ENCODE measurements at regions not wholly inside any gene's neighbourhood (a gene's known extent, or its start where the extent isn't known, plus 50 kb on each side); places are given as distances from the start of the nearest gene placed in this dataset.
A peak's percentile ranks its signal among the peaks of the same experiment; 100 is the strongest.

DNA sequence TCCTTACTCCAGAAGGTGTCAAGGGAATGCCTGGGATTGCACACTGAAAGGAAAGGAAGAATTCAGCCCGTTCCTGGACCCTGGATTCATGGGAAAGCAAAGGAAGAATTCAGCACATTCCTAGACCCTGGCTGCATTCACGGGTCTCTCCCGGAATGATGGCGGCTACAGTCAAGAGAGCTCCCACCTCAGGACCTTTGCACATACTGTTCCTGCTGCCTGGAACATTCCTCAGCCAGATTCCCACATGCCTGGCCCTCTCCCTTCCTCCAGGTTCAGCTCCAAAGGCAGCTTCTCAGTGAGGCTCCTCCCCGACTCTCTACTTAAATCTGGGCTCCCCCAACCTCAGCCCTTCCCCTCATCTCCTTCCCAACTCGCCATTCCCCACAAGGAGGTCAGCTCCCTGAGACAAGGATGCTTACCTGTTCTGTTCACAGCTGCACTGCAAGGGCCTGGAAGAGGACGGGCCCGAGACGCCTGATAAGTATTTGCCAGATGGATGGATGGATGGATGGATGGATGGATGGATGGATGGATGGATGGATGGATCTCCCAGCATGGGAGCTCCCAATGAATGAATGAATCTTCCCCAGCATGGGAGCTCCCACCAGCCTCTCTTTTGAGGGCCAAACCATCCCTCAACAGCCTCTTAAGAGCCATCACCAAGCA, 77.4 kb downstream of the NCOR2 start:
- Histone ChIP-seq H3K4me3 (ENCODE audit: low read length) (no peak overlapping the region), H3K4me1 (ENCODE audit: control insufficient read depth, insufficient read depth, low read length) (peaks cover 73% of the 10 kb centered on the region), H3K27ac (ENCODE audit: low read length) (no peak overlapping the region), H3K9me3 (replicated peaks; ENCODE audit: control insufficient read depth, low read depth, low read length) (no peaks in the 10 kb centered on the region), H3K27me3 (ENCODE audit: control insufficient read depth, insufficient read depth, low read length) (no peaks in the 10 kb centered on the region), H3K36me3 (ENCODE audit: control insufficient read depth, insufficient read depth, low read length) (peaks cover 82% of the 10 kb centered on the region)
- DNase-seq = no peak
- WGBS (ENCODE audit: insufficient coverage) = 66% methylated on average over 5 of the region's 9 CpGs

DNA sequence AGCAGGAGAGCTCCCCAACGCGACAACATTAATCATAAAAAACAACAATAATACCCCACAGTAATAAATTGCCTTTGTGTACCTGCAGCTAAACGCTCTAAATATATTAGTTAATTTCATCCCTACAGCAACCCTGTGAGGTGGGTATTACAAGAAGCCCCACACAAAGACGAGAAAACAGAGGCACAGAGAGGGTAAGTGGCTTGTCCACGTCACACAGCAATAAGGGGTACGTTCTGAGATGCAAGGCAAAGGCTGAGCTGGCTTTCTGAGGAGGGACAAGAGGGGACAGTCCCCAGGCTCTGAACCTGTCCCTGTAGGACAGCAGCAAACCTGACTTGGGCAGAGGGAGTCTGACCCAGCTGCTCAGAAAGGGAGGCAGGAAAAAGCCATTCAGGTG, 78.2 kb downstream of the NCOR2 start:
- no peak for DNase-seq
- peaks cover 82% of the 10 kb centered on the region for H3K36me3 ChIP-seq (ENCODE audit: control insufficient read depth, insufficient read depth, low read length)
- H3K9me3 ChIP-seq (replicated peaks; ENCODE audit: control insufficient read depth, low read depth, low read length) = no peaks in the 10 kb centered on the region
- 83% methylated on average over 4 of the region's 6 CpGs for WGBS (ENCODE audit: insufficient coverage)
- no peaks in the 10 kb centered on the region for H3K27me3 ChIP-seq (ENCODE audit: control insufficient read depth, insufficient read depth, low read length)
- H3K4me3 ChIP-seq (ENCODE audit: low read length) = no peak overlapping the region
- H3K4me1 ChIP-seq (ENCODE audit: control insufficient read depth, insufficient read depth, low read length) = peaks cover 73% of the 10 kb centered on the region
- no peak overlapping the region for H3K27ac ChIP-seq (ENCODE audit: low read length)

DNA sequence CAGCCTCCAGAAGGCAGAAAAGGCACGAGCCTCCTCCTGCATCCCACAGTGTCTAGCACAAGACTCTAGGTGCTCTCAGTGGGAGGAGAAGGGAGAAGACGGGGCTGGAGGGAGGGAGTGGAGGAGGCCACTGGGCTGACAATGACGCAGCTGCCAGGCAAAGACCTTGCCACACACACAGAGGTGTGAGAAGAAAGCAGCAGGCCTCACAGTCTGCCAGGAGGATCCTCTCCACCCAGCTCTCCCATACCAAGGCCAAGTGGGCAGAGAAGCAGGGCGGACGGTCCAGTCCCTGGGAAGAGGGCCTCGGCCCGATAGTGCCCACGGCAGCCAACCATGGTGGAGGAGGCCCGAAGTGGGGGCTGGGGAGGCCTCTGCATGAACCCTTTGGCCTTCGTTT, 78.9 kb downstream of the NCOR2 start:
- H3K27ac ChIP-seq (ENCODE audit: low read length) = peak overlapping the region; percentile 67
- DNase-seq = no peak
- H3K4me3 ChIP-seq (ENCODE audit: low read length) = no peak overlapping the region
- H3K27me3 ChIP-seq (ENCODE audit: control insufficient read depth, insufficient read depth, low read length) = no peaks in the 10 kb centered on the region
- no peaks in the 10 kb centered on the region for H3K9me3 ChIP-seq (replicated peaks; ENCODE audit: control insufficient read depth, low read depth, low read length)
- peaks cover 82% of the 10 kb centered on the region for H3K36me3 ChIP-seq (ENCODE audit: control insufficient read depth, insufficient read depth, low read length)
- peaks cover 68% of the 10 kb centered on the region for H3K4me1 ChIP-seq (ENCODE audit: control insufficient read depth, insufficient read depth, low read length)
- WGBS (ENCODE audit: insufficient coverage) = 72% methylated on average over 7 of the region's 10 CpGs

DNA sequence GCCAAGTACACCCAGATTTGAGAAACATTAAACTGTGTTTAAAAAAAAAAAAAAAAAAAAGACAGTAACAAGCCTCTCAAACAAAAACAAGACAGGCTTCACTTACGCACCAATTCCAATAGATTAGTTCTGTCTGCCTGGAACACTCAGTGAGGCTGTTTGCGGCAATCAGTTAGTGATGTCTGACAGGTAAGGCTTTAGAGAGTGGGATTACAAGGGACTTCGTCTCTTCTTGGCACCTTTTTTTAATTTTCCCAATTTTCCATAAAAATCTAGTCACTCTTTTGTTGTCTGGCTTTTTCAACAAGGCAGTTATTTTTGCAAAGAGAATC, 79.6 kb downstream of the NCOR2 start:
- H3K36me3 ChIP-seq (ENCODE audit: control insufficient read depth, insufficient read depth, low read length) = peaks cover 82% of the 10 kb centered on the region

DNA sequence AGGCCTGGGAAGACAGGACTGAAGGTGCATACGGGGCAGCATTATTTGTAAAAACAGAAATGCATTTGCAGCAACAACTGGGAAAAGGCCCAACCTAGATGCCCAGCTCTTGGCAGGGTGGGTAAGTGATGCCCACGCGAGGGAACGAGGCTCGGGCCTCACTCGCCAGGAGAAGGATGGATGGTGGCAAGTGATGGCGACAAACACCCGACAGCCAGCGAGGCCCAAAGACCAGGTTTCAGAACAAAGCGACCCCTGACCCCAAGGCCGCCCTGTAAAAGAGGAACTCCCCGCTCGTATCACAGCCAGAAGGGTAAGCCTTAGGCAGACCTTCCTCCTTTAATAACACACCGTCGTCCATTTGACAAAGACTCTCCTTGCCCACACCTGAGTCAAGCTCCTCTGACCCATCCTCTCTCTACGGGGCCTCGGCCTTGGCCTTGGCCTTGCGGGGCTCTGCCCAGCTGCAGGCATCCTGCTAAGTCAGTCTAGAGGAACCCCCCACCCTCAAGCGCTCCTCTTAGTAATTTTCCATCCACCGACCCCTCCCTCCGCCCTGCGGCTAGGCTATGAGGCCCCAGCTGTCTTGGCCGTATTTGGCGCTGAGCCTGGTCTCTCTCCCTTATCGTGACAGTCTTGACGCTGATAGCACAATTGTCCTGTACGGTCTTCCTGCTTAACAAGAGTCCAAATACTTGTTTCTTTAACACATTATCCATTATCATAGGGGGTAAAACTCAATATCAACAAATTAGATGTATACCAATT, 80.2 kb downstream of the NCOR2 start:
- Histone ChIP-seq H3K4me1 (ENCODE audit: control insufficient read depth, insufficient read depth, low read length) (peaks cover 61% of the 10 kb centered on the region), H3K27ac (ENCODE audit: low read length) (peak overlapping the region; percentile 76), H3K4me3 (ENCODE audit: low read length) (no peak overlapping the region), H3K36me3 (ENCODE audit: control insufficient read depth, insufficient read depth, low read length) (peaks cover 82% of the 10 kb centered on the region), H3K27me3 (ENCODE audit: control insufficient read depth, insufficient read depth, low read length) (no peaks in the 10 kb centered on the region), H3K9me3 (replicated peaks; ENCODE audit: control insufficient read depth, low read depth, low read length) (no peaks in the 10 kb centered on the region)
- peak; percentile 83 for DNase-seq
- 54% methylated on average over 24 of the region's 27 CpGs for WGBS (ENCODE audit: insufficient coverage)

More for the DNA sequence above, 79.6 kb downstream of the NCOR2 start:
- DNase-seq = no peak
- H3K27me3 ChIP-seq (ENCODE audit: control insufficient read depth, insufficient read depth, low read length) = no peaks in the 10 kb centered on the region
- H3K4me3 ChIP-seq (ENCODE audit: low read length) = no peak overlapping the region
- peaks cover 66% of the 10 kb centered on the region for H3K4me1 ChIP-seq (ENCODE audit: control insufficient read depth, insufficient read depth, low read length)
- peak overlapping the region; percentile 67 for H3K27ac ChIP-seq (ENCODE audit: low read length)
- no CpG with 5 or more reads among the region's 3 CpGs for WGBS (ENCODE audit: insufficient coverage)
- H3K9me3 ChIP-seq (replicated peaks; ENCODE audit: control insufficient read depth, low read depth, low read length) = no peaks in the 10 kb centered on the region

DNA sequence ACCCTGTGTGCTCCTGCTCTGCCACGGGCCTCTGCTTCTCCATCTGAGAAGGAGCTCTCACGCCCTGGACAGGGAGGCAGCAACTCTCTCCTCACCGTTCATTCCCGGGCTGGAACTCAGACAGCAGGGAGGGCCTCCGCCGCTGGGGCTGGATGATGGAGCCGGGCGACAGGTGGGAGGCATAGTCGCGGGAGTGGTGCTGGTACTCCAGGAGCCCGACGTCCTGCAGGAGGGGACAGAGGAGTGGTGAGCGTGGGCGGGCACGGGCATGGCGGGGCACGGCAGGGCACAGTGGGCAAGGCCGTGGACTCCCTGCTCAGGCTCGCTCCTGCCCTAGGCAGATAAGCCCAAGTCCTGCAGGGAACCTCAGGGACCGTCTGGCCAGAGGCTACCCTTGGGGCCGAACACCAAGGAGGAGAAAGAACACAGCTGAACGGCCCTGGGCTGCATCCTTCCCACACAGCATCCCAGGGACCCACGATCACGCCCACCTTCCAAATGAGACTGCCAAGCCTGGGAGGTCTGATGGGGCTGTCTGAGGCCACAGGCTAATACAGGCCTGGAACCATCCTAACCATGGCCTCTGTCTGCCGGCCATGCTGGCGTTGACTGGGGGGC, 81.0 kb downstream of the NCOR2 start:
- peak overlapping the region; percentile 13 for H3K27ac ChIP-seq (ENCODE audit: low read length)
- H3K4me3 ChIP-seq (ENCODE audit: low read length) = no peak overlapping the region
- WGBS (ENCODE audit: insufficient coverage) = 80% methylated on average over 13 of the region's 26 CpGs
- peaks cover 82% of the 10 kb centered on the region for H3K36me3 ChIP-seq (ENCODE audit: control insufficient read depth, insufficient read depth, low read length)
- no peaks in the 10 kb centered on the region for H3K27me3 ChIP-seq (ENCODE audit: control insufficient read depth, insufficient read depth, low read length)
- peaks cover 59% of the 10 kb centered on the region for H3K4me1 ChIP-seq (ENCODE audit: control insufficient read depth, insufficient read depth, low read length)
- no peaks in the 10 kb centered on the region for H3K9me3 ChIP-seq (replicated peaks; ENCODE audit: control insufficient read depth, low read depth, low read length)
- no peak for DNase-seq

DNA sequence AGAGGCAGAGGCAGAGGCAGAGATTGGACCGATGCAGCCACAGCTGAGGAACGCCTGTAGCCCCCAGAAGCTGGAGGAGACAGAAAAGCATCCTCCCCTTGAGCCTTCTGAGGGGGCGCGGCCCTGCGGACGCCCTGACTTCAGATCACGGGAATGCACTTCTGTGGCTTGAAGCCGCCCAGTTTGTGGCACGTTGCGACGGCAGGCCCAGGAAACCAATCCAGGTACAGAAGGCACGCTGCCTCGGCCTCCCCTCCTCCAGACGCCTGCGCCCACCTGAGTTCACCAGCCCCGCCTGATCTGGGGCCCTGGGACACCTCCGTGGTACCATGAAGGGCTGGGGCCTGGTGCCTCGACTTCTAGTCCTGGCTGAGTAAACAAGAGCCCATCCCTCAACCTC, 82.0 kb downstream of the NCOR2 start:
- Histone ChIP-seq H3K4me1 (ENCODE audit: control insufficient read depth, insufficient read depth, low read length) (peaks cover 58% of the 10 kb centered on the region), H3K27me3 (ENCODE audit: control insufficient read depth, insufficient read depth, low read length) (no peaks in the 10 kb centered on the region), H3K36me3 (ENCODE audit: control insufficient read depth, insufficient read depth, low read length) (peaks cover 79% of the 10 kb centered on the region), H3K9me3 (replicated peaks; ENCODE audit: control insufficient read depth, low read depth, low read length) (no peaks in the 10 kb centered on the region), H3K27ac (ENCODE audit: low read length) (no peak overlapping the region), H3K4me3 (ENCODE audit: low read length) (no peak overlapping the region)
- DNase-seq = no peak
- WGBS (ENCODE audit: insufficient coverage) = 82% methylated on average over 16 of the region's 18 CpGs

DNA sequence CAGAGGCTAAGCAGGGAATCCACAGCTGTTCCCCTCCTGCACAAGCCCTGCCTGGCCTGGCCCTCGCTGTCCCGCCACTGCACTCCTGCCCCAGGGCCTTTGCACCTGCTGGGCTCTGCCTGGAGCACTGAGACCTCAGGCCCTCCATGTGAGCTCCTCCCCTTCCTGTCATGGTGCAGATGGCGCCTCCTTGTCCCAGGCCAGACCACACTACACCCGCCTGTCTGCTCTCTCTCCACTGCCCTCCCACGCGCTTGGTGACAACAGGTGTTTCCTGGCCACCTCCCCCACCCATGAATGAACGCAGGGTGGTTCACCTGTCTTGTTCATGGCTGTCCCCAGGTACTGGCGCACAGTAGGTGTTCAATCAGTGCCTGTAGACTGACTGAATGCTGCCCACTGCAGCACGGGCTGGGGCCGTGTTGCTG, 82.9 kb downstream of the NCOR2 start:
- H3K4me1 ChIP-seq (ENCODE audit: control insufficient read depth, insufficient read depth, low read length) = peaks cover 60% of the 10 kb centered on the region
- H3K27ac ChIP-seq (ENCODE audit: low read length) = no peak overlapping the region
- 90% methylated on average over 10 of the region's 10 CpGs for WGBS (ENCODE audit: insufficient coverage)
- no peak overlapping the region for H3K4me3 ChIP-seq (ENCODE audit: low read length)
- no peaks in the 10 kb centered on the region for H3K9me3 ChIP-seq (replicated peaks; ENCODE audit: control insufficient read depth, low read depth, low read length)
- peaks cover 78% of the 10 kb centered on the region for H3K36me3 ChIP-seq (ENCODE audit: control insufficient read depth, insufficient read depth, low read length)
- H3K27me3 ChIP-seq (ENCODE audit: control insufficient read depth, insufficient read depth, low read length) = no peaks in the 10 kb centered on the region
- no peak for DNase-seq

DNA sequence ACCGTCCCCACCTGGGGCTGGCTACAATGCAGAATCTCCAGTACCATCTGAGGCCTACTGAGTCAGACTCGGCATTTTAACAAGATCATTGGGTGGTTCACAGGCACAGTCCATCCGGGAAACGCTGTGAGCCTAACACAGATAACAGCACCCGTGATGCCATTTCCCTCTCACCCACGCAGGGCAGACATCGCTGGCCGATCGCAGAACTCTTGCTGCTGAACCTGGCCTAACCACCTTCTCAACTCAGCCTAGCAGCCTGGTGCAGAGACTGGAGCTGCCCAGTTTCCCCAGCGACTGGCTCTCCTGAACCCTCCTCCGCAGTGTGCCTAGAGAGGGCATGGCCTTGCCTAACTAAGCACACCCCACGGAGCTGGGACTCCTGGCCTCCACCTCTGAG, 83.3 kb downstream of the NCOR2 start:
- no peak overlapping the region for H3K27ac ChIP-seq (ENCODE audit: low read length)
- H3K9me3 ChIP-seq (replicated peaks; ENCODE audit: control insufficient read depth, low read depth, low read length) = no peaks in the 10 kb centered on the region
- no peak overlapping the region for H3K4me3 ChIP-seq (ENCODE audit: low read length)
- peaks cover 61% of the 10 kb centered on the region for H3K4me1 ChIP-seq (ENCODE audit: control insufficient read depth, insufficient read depth, low read length)
- no peaks in the 10 kb centered on the region for H3K27me3 ChIP-seq (ENCODE audit: control insufficient read depth, insufficient read depth, low read length)
- WGBS (ENCODE audit: insufficient coverage) = 84% methylated on average over 12 of the region's 12 CpGs
- DNase-seq = no peak
- peaks cover 78% of the 10 kb centered on the region for H3K36me3 ChIP-seq (ENCODE audit: control insufficient read depth, insufficient read depth, low read length)
